T-cell (primary cell): ENCODE measurements at regions not wholly inside any gene's neighbourhood (a gene's known extent, or its start where the extent isn't known, plus 50 kb on each side); places are given as distances from the start of the nearest gene placed in this dataset.
"Not testable (repeated sequence)": the region's sequence is repeated elsewhere in the genome, so short reads cannot be mapped to it uniquely, and the experiment has no call there.

Experiments
- ATAC-seq, 4 experiments: fragments of 200-7000 bp in 3 of 4; fragments of 150-1000 bp in 1 of 4; cut with Tn5 transposase; replicated peaks in 1 of 4; 1 replicate in 3 of 4; 2 replicates in 1 of 4; pipeline ENCODE4 v1.10.0; 2021; ENCODE audit warnings: moderate library complexity in 3 of 4, mild to moderate bottlenecking in 2 of 4, moderate number of reproducible peaks in 1 of 4
- CTCF ChIA-PET, 2 donors: fragments of 300-600 bp; sonication (Branson Sonifier 250); formaldehyde crosslinking; loops; one replicate each; lab custom pipeline; 2022; ENCODE audit warnings: antibody characterized with exemption in 2 of 2; lab: Charles Lee
- POLR2A ChIA-PET, 2 donors: fragments of 300-600 bp; sonication (Branson Sonifier 250); formaldehyde crosslinking; loops; one replicate each; lab custom pipeline; 2022; ENCODE audit warnings: antibody characterized with exemption in 2 of 2; lab: Charles Lee
- DNase-seq, 35 experiments: peaks; one replicate each; pipeline versions ENCODE4 v3.0.0 to v3.0.0-alpha.2; 2013 to 2023
- H3K27ac ChIP-seq: one replicate; pipeline ENCODE4 v1.5.1; 2013; ENCODE audit warnings: low read length
- H3K27me3 ChIP-seq, 2 experiments: replicated peaks in 1 of 2; 1 replicate in 1 of 2; 2 replicates in 1 of 2; pipeline versions ENCODE4 v1.6.1 to v1.7.0; 2013; ENCODE audit warnings: low read length in 1 of 2, mixed read lengths in 1 of 2; ENCODE audit not compliant: control insufficient read depth in 2 of 2, insufficient read depth in 2 of 2; ENCODE audit errors: extremely low read depth in 1 of 2
- H3K36me3 ChIP-seq, 2 donors: 1 replicate in 1 of 2; 2 replicates in 1 of 2; pipeline versions ENCODE4 v1.6.1 to v1.7.0; 2013; ENCODE audit warnings: low read length in 1 of 2; ENCODE audit not compliant: control insufficient read depth in 2 of 2, insufficient read depth in 1 of 2; ENCODE audit errors: extremely low read depth in 1 of 2
- H3K4me1 ChIP-seq, 2 experiments: 1 replicate in 1 of 2; 2 replicates in 1 of 2; pipeline versions ENCODE4 v1.6.1 to v1.7.0; 2013; ENCODE audit warnings: low read length in 2 of 2, mixed read lengths in 1 of 2; ENCODE audit not compliant: insufficient read depth in 2 of 2, control insufficient read depth in 1 of 2; ENCODE audit errors: extremely low read depth in 1 of 2
- H3K4me3 ChIP-seq, 2 donors: 1 replicate in 1 of 2; 2 replicates in 1 of 2; pipeline versions ENCODE4 v1.5.1 to v1.7.0; 2013; ENCODE audit warnings: mild to moderate bottlenecking in 2 of 2, low read length in 1 of 2, moderate library complexity in 1 of 2; ENCODE audit not compliant: control insufficient read depth in 1 of 2; ENCODE audit errors: extremely low read depth in 1 of 2
- H3K9me3 ChIP-seq: 2 replicates; pipeline ENCODE4 v1.7.0; 2013
- H3K27ac Mint-ChIP-seq, 2 donors: one replicate each; pipeline ENCODE4 v1.8.0; 2020 to 2021; ENCODE audit warnings: mild to moderate bottlenecking in 2 of 2, mixed read lengths in 2 of 2
- H3K27me3 Mint-ChIP-seq, 2 donors: one replicate each; pipeline ENCODE4 v1.8.0; 2021 to 2022; ENCODE audit warnings: mixed read lengths in 2 of 2
- H3K36me3 Mint-ChIP-seq: one replicate; pipeline ENCODE4 v1.8.0; 2021; ENCODE audit warnings: mixed read lengths
- H3K4me1 Mint-ChIP-seq, 3 donors: one replicate each; pipeline ENCODE4 v1.8.0; 2020 to 2022; ENCODE audit warnings: mixed read lengths in 3 of 3, mild to moderate bottlenecking in 1 of 3
- H3K4me3 Mint-ChIP-seq, 3 donors: one replicate each; pipeline ENCODE4 v1.8.0; 2020 to 2022; ENCODE audit warnings: mild to moderate bottlenecking in 3 of 3, mixed read lengths in 3 of 3, moderate library complexity in 3 of 3
- H3K9me3 Mint-ChIP-seq, 3 donors: one replicate each; pipeline ENCODE4 v1.8.0; 2020 to 2022; ENCODE audit warnings: mixed read lengths in 3 of 3
- WGBS: methylation state at CpG from one replicate; pipeline ENCODE4 v1.1.5; 2013; ENCODE audit warnings: missing lambda C conversion rate; ENCODE audit not compliant: insufficient coverage; 5-methylcytosine and 5-hydroxymethylcytosine counted together

- H3K36me3 Mint-ChIP-seq, ATAC-seq, H3K36me3 ChIP-seq, H3K9me3 ChIP-seq, H3K27me3 ChIP-seq, H3K9me3 Mint-ChIP-seq, POLR2A ChIA-PET, H3K27me3 Mint-ChIP-seq, H3K4me1 Mint-ChIP-seq, CTCF ChIA-PET, H3K4me1 ChIP-seq: not testable (repeated sequence)
- Histone ChIP-seq H3K27ac (peak overlapping the region; percentile 43), H3K4me3 (peak overlapping the region in 1 of 2 donors; percentile 50)
- peak overlapping the region; percentile 77 to 88 (median 82) for H3K4me3 Mint-ChIP-seq
- 0% methylated on average over 11 of the region's 23 CpGs for WGBS
- DNase-seq = peak in 32 of 35 experiments; percentile 8 to 63 (median 30)
- peak overlapping the region; percentile 91 to 95 for H3K27ac Mint-ChIP-seq
Measured at GRCh38 chr1:146369940-146370339, 141.1 kb upstream of the NOTCH2NLA start.

- CTCF ChIA-PET, H3K9me3 Mint-ChIP-seq, H3K27me3 Mint-ChIP-seq, H3K4me3 Mint-ChIP-seq, H3K4me1 ChIP-seq, H3K4me1 Mint-ChIP-seq, H3K36me3 Mint-ChIP-seq, POLR2A ChIA-PET, H3K27me3 ChIP-seq, H3K9me3 ChIP-seq, DNase-seq, H3K36me3 ChIP-seq, H3K27ac ChIP-seq, H3K27ac Mint-ChIP-seq, H3K4me3 ChIP-seq, ATAC-seq: not testable (repeated sequence)
Measured at GRCh38 chr1:146355373-146355772, 126.6 kb upstream of the NOTCH2NLA start.

- DNase-seq, H3K27ac ChIP-seq, H3K36me3 ChIP-seq, H3K4me3 ChIP-seq, H3K36me3 Mint-ChIP-seq, H3K4me1 ChIP-seq, H3K27me3 ChIP-seq, H3K9me3 Mint-ChIP-seq, CTCF ChIA-PET, H3K27me3 Mint-ChIP-seq, H3K27ac Mint-ChIP-seq, POLR2A ChIA-PET, ATAC-seq, H3K4me3 Mint-ChIP-seq, H3K9me3 ChIP-seq, H3K4me1 Mint-ChIP-seq: not testable (repeated sequence)
- WGBS = no CpG with 5 or more reads among the region's 1 CpG
Measured at GRCh38 chr1:146326863-146327262, 98.0 kb upstream of the NOTCH2NLA start.

- WGBS = no CpG with 5 or more reads among the region's 2 CpGs
- H3K4me3 ChIP-seq, H3K27me3 Mint-ChIP-seq, CTCF ChIA-PET, H3K9me3 ChIP-seq, H3K4me1 ChIP-seq, H3K4me1 Mint-ChIP-seq, H3K9me3 Mint-ChIP-seq, H3K4me3 Mint-ChIP-seq, H3K36me3 Mint-ChIP-seq, H3K27me3 ChIP-seq, DNase-seq, POLR2A ChIA-PET, H3K36me3 ChIP-seq, ATAC-seq, H3K27ac ChIP-seq, H3K27ac Mint-ChIP-seq: not testable (repeated sequence)
Measured at GRCh38 chr1:146324463-146324862, 95.6 kb upstream of the NOTCH2NLA start.

GRCh38 chr1:146323302-146323701 lies 94.5 kb upstream of the NOTCH2NLA start:
- H3K27ac ChIP-seq, CTCF ChIA-PET, H3K4me3 Mint-ChIP-seq, H3K4me1 ChIP-seq, H3K27me3 ChIP-seq, H3K4me3 ChIP-seq, ATAC-seq, DNase-seq, H3K36me3 ChIP-seq, H3K4me1 Mint-ChIP-seq, POLR2A ChIA-PET, H3K9me3 Mint-ChIP-seq, H3K27ac Mint-ChIP-seq, H3K36me3 Mint-ChIP-seq, H3K27me3 Mint-ChIP-seq, H3K9me3 ChIP-seq: not testable (repeated sequence)
- no CpG with 5 or more reads among the region's 1 CpG for WGBS

- H3K36me3 Mint-ChIP-seq, ATAC-seq, CTCF ChIA-PET, H3K36me3 ChIP-seq, H3K9me3 ChIP-seq, H3K4me1 Mint-ChIP-seq, H3K9me3 Mint-ChIP-seq, H3K27me3 ChIP-seq, H3K4me3 ChIP-seq, POLR2A ChIA-PET, DNase-seq, H3K4me1 ChIP-seq, H3K27ac ChIP-seq, H3K27me3 Mint-ChIP-seq, H3K27ac Mint-ChIP-seq, H3K4me3 Mint-ChIP-seq: not testable (repeated sequence)
- no CpG with 5 or more reads among the region's 4 CpGs for WGBS
Measured at GRCh38 chr1:146322893-146323292, 94.1 kb upstream of the NOTCH2NLA start.

- H3K9me3 ChIP-seq, H3K9me3 Mint-ChIP-seq, H3K36me3 Mint-ChIP-seq, H3K27ac Mint-ChIP-seq, H3K4me3 Mint-ChIP-seq, ATAC-seq, H3K4me3 ChIP-seq, H3K4me1 Mint-ChIP-seq, DNase-seq, H3K4me1 ChIP-seq, CTCF ChIA-PET, H3K27me3 Mint-ChIP-seq, H3K27me3 ChIP-seq, POLR2A ChIA-PET, H3K36me3 ChIP-seq, H3K27ac ChIP-seq: not testable (repeated sequence)
- no CpG with 5 or more reads among the region's 4 CpGs for WGBS
Measured at GRCh38 chr1:146318715-146319114, 89.9 kb upstream of the NOTCH2NLA start.
